Keratinocyte (primary cell): ENCODE measurements at regions not wholly inside any gene's neighbourhood (a gene's known extent, or its start where the extent isn't known, plus 50 kb on each side); places are given as distances from the start of the nearest gene placed in this dataset.
"Not testable (repeated sequence)": the region's sequence is repeated elsewhere in the genome, so short reads cannot be mapped to it uniquely, and the experiment has no call there.

Experiments
- DNase-seq: peaks from one replicate; pipeline ENCODE4 v3.0.0-alpha.2; 2011; ENCODE audit warnings: low read depth, missing footprints, low spot score
- FAIRE-seq: peaks from 2 replicates; lab custom pipeline; 2011; peaks lifted over from hg19 to GRCh38; lab: Jason Lieb, UNC
- H2AFZ ChIP-seq: 2 replicates; pipeline ENCODE4 v1.6.0; 2012; ENCODE audit warnings: low read length, control low read depth, inconsistent platforms; ENCODE audit not compliant: control insufficient read depth
- H3K27ac ChIP-seq: 2 replicates; pipeline ENCODE4 v1.5.1; 2011; ENCODE audit warnings: low read length; ENCODE audit not compliant: control insufficient read depth, insufficient read depth
- H3K27me3 ChIP-seq: 3 replicates; pipeline ENCODE4 v1.6.0; 2011; ENCODE audit warnings: low read length; ENCODE audit not compliant: control insufficient read depth, insufficient read depth; ENCODE audit errors: extremely low read depth
- H3K36me3 ChIP-seq, 2 experiments: 2 replicates in 1 of 2; 3 replicates in 1 of 2; pipeline ENCODE4 v1.5.1; 2011; ENCODE audit warnings: low read length in 2 of 2, mild to moderate bottlenecking in 1 of 2; ENCODE audit not compliant: control insufficient read depth in 2 of 2, insufficient read depth in 2 of 2; ENCODE audit errors: extremely low read depth in 1 of 2
- H3K4me1 ChIP-seq: 3 replicates; pipeline ENCODE4 v1.5.1; 2011; ENCODE audit warnings: low read length; ENCODE audit not compliant: control insufficient read depth, insufficient read depth; ENCODE audit errors: extremely low read depth
- H3K4me2 ChIP-seq: 3 replicates; pipeline ENCODE4 v1.6.0; 2011; ENCODE audit warnings: low read depth, low read length; ENCODE audit not compliant: control insufficient read depth, insufficient read depth; ENCODE audit errors: extremely low read depth
- H3K4me3 ChIP-seq, 3 experiments: fragments of 200-600 bp in 1 of 3; sonication (generic) in 1 of 3; 2 replicates in 2 of 3; 3 replicates in 1 of 3; pipeline ENCODE4 v1.5.1; 2011 to 2016; ENCODE audit warnings: low read length in 3 of 3, mild to moderate bottlenecking in 3 of 3, control low read depth in 2 of 3, inconsistent platforms in 1 of 3, low read depth in 1 of 3, mixed read lengths in 1 of 3, mixed run types in 1 of 3, moderate library complexity in 1 of 3; ENCODE audit not compliant: control insufficient read depth in 2 of 3, insufficient read depth in 2 of 3; ENCODE audit errors: extremely low read depth in 1 of 3
- H3K79me2 ChIP-seq: 2 replicates; pipeline ENCODE4 v1.6.0; 2012; ENCODE audit warnings: low read length; ENCODE audit not compliant: control insufficient read depth, insufficient read depth
- H3K9ac ChIP-seq: 3 replicates; pipeline ENCODE4 v1.6.0; 2011; ENCODE audit warnings: low read length; ENCODE audit not compliant: control insufficient read depth, insufficient read depth; ENCODE audit errors: extremely low read depth
- H3K9me1 ChIP-seq: 3 replicates; pipeline ENCODE4 v1.6.0; 2011; ENCODE audit warnings: low read length; ENCODE audit not compliant: control insufficient read depth, insufficient read depth; ENCODE audit errors: extremely low read depth
- H3K9me3 ChIP-seq: 2 replicates; pipeline ENCODE4 v1.5.1; 2012; ENCODE audit warnings: low read depth, low read length; ENCODE audit not compliant: control insufficient read depth
- H4K20me1 ChIP-seq: 3 replicates; pipeline ENCODE4 v1.6.0; 2011; ENCODE audit warnings: low read length; ENCODE audit not compliant: control insufficient read depth, insufficient read depth; ENCODE audit errors: extremely low read depth
- CTCF ChIP-seq, 3 experiments: IDR thresholded peaks in 1 of 3; conservative IDR thresholded peaks in 1 of 3; optimal IDR thresholded peaks in 1 of 3; 2 replicates in 2 of 3; 3 replicates in 1 of 3; pipeline versions ENCODE3 to v1.5.1; 2011; ENCODE audit warnings: low read length in 3 of 3, mild to moderate bottlenecking in 3 of 3, moderate library complexity in 2 of 3, control low read depth in 1 of 3, inconsistent platforms in 1 of 3; ENCODE audit not compliant: insufficient read depth in 2 of 3; ENCODE audit errors: extremely low read depth in 1 of 3
- EZH2 ChIP-seq: IDR thresholded peaks from one replicate; pipeline ENCODE4 v1.6.1; 2012; ENCODE audit warnings: inconsistent platforms, mild to moderate bottlenecking, low read length, moderate library complexity
- dilution Hi-C: fragments of 300-500 bp; cut with MboI; formaldehyde crosslinking; loops from one replicate; pipeline ENCODE4 v1.7.0; 2020; ENCODE audit warnings: low sequenced_read_pairs; ENCODE audit not compliant: extremely low pct_ligation_motif_present

- no peak overlapping the region for H2AFZ ChIP-seq
- no peaks in the 10 kb centered on the region for H3K27me3 ChIP-seq
- no peak overlapping the region for H3K4me2 ChIP-seq
- FAIRE-seq (no peak), DNase-seq (no peak)
- H3K9me3 ChIP-seq: no peaks in the 10 kb centered on the region
- H3K9me1 ChIP-seq: no peaks in the 10 kb centered on the region
- no peak overlapping the region for H3K4me3 ChIP-seq
- peaks cover 1% of the 10 kb centered on the region for H3K4me1 ChIP-seq
- H4K20me1 ChIP-seq: no peaks in the 10 kb centered on the region
- TF ChIP-seq EZH2: no peak
- TF ChIP-seq CTCF (optimal IDR thresholded peaks at IDR 0.05 in 1 of 3, IDR thresholded peaks at IDR 0.05 in 1 of 3, conservative IDR thresholded peaks at IDR 0.05 in 1 of 3; ENCODE audit: extremely low read depth in 1 of 3, insufficient read depth in 2 of 3, low read length in 3 of 3): no peak
- no peaks in the 10 kb centered on the region for H3K36me3 ChIP-seq
- no peak overlapping the region for H3K27ac ChIP-seq
- no peaks in the 10 kb centered on the region for H3K79me2 ChIP-seq
- dilution Hi-C loops: no loop called here
- H3K9ac ChIP-seq: no peak overlapping the region
These were observed 483.9 kb upstream of the AUTS2 start for GRCh38 chr7:69114374-69114773.

- DNase-seq (no peak), FAIRE-seq (no peak)
- no peak overlapping the region for H3K27ac ChIP-seq
- H3K9me1 ChIP-seq: no peaks in the 10 kb centered on the region
- no peaks in the 10 kb centered on the region for H3K4me1 ChIP-seq
- H3K9me3 ChIP-seq: no peaks in the 10 kb centered on the region
- no peak overlapping the region for H3K9ac ChIP-seq
- H4K20me1 ChIP-seq: no peaks in the 10 kb centered on the region
- H3K79me2 ChIP-seq: no peaks in the 10 kb centered on the region
- no peak overlapping the region for H3K4me2 ChIP-seq
- TF ChIP-seq CTCF (optimal IDR thresholded peaks at IDR 0.05 in 1 of 3, IDR thresholded peaks at IDR 0.05 in 1 of 3, conservative IDR thresholded peaks at IDR 0.05 in 1 of 3; ENCODE audit: extremely low read depth in 1 of 3, insufficient read depth in 2 of 3, low read length in 3 of 3) (no peak), EZH2 (no peak)
- no peaks in the 10 kb centered on the region for H3K27me3 ChIP-seq
- no peaks in the 10 kb centered on the region for H3K36me3 ChIP-seq
- no peak overlapping the region for H2AFZ ChIP-seq
- no peak overlapping the region for H3K4me3 ChIP-seq
- dilution Hi-C loops: no loop called here
These were observed 482.5 kb upstream of the AUTS2 start for GRCh38 chr7:69115788-69116187.

GRCh38 chr7:69116196-69116595 is 482.1 kb upstream of the AUTS2 start:
- DNase-seq, H2AFZ ChIP-seq, dilution Hi-C loops, H4K20me1 ChIP-seq, H3K79me2 ChIP-seq, H3K27ac ChIP-seq, H3K4me3 ChIP-seq, H3K9me3 ChIP-seq, H3K27me3 ChIP-seq, H3K36me3 ChIP-seq, H3K9me1 ChIP-seq, H3K4me2 ChIP-seq, FAIRE-seq, H3K4me1 ChIP-seq, H3K9ac ChIP-seq: not testable (repeated sequence)
